HG02678 (cell line): ENCODE measurements at regions not wholly inside any gene's neighbourhood (a gene's known extent, or its start where the extent isn't known, plus 50 kb on each side); places are given as distances from the start of the nearest gene placed in this dataset.

Experiments
- ATAC-seq: cut with Tn5 transposase; IDR thresholded peaks from one replicate; pipeline ENCODE4 v1.9.1; 2021; ENCODE audit warnings: mild to moderate bottlenecking, moderate library complexity; ENCODE audit not compliant: unreplicated experiment

GRCh38 chr1:164223378-164223777 lies 335.6 kb upstream of the PBX1 start:
- no peak for ATAC-seq

GRCh38 chr1:164225011-164225410 lies 334.0 kb upstream of the PBX1 start:
- ATAC-seq = no peak

GRCh38 chr1:164226977-164227376 lies 332.0 kb upstream of the PBX1 start:
- ATAC-seq = no peak

- ATAC-seq = no peak
Observed at GRCh38 chr1:164228928-164229327, 330.1 kb upstream of the PBX1 start.

GRCh38 chr1:164233149-164233548 lies 325.8 kb upstream of the PBX1 start:
- no peak for ATAC-seq

GRCh38 chr1:164240081-164240480 lies 318.9 kb upstream of the PBX1 start:
- no peak for ATAC-seq

- ATAC-seq = no peak
Observed at GRCh38 chr1:164250365-164250764, 308.6 kb upstream of the PBX1 start.

GRCh38 chr1:164256456-164256855 lies 302.5 kb upstream of the PBX1 start:
- ATAC-seq = no peak

- ATAC-seq = no peak
Observed at GRCh38 chr1:164261691-164262240, 297.2 kb upstream of the PBX1 start.

GRCh38 chr1:164263540-164263939 lies 295.4 kb upstream of the PBX1 start:
- ATAC-seq = no peak

GRCh38 chr1:164265232-164265631 lies 293.8 kb upstream of the PBX1 start:
- no peak for ATAC-seq

GRCh38 chr1:164272156-164272555 lies 286.8 kb upstream of the PBX1 start:
- no peak for ATAC-seq

GRCh38 chr1:164296172-164296571 lies 262.8 kb upstream of the PBX1 start:
- ATAC-seq = no peak

- ATAC-seq = no peak
Observed at GRCh38 chr1:164308101-164308500, 250.9 kb upstream of the PBX1 start.

- no peak for ATAC-seq
Observed at GRCh38 chr1:164310166-164310565, 248.8 kb upstream of the PBX1 start.

- ATAC-seq = no peak
Observed at GRCh38 chr1:164311377-164311776, 247.6 kb upstream of the PBX1 start.

GRCh38 chr1:164320790-164321731 lies 237.9 kb upstream of the PBX1 start:
- ATAC-seq = no peak

GRCh38 chr1:164325786-164326185 lies 233.2 kb upstream of the PBX1 start:
- no peak for ATAC-seq

- ATAC-seq = no peak
Observed at GRCh38 chr1:164333387-164333786, 225.6 kb upstream of the PBX1 start.

- ATAC-seq = no peak
Observed at GRCh38 chr1:164337394-164337793, 221.6 kb upstream of the PBX1 start.

- ATAC-seq = no peak
Observed at GRCh38 chr1:164337885-164338284, 221.1 kb upstream of the PBX1 start.

GRCh38 chr1:164343189-164343588 lies 215.8 kb upstream of the PBX1 start:
- no peak for ATAC-seq
